ENCODE measurements at regions not wholly inside any gene's neighbourhood (a gene's known extent, or its start where the extent isn't known, plus 50 kb on each side); places are given as distances from the start of the nearest gene placed in this dataset.

- TF ChIP-seq CTCF (IDR thresholded peaks at IDR 0.05; ENCODE audit: extremely low read depth in 1 of 2, insufficient read depth in 1 of 2, low read depth in 1 of 2, low read length in 2 of 2) = no peak
- no peak for TF ChIP-seq POLR2AphosphoS5 (IDR thresholded peaks at IDR 0.05; ENCODE audit: insufficient read depth, low read depth, low read length)
- no peak for TF ChIP-seq MAX (IDR thresholded peaks at IDR 0.05; ENCODE audit: insufficient read depth, insufficient read length)
- TF ChIP-seq JUN (IDR thresholded peaks at IDR 0.05; ENCODE audit: borderline replicate concordance, insufficient read depth, insufficient read length, low read depth) = no peak
These were observed 661.4 kb downstream of the MRPL39 start for GRCh38 chr21:24945910-24946309.

Measured in endothelial cell of umbilical vein (primary cell).